ENCODE measurements at regions not wholly inside any gene's neighbourhood (a gene's known extent, or its start where the extent isn't known, plus 50 kb on each side); places are given as distances from the start of the nearest gene placed in this dataset.

DNA sequence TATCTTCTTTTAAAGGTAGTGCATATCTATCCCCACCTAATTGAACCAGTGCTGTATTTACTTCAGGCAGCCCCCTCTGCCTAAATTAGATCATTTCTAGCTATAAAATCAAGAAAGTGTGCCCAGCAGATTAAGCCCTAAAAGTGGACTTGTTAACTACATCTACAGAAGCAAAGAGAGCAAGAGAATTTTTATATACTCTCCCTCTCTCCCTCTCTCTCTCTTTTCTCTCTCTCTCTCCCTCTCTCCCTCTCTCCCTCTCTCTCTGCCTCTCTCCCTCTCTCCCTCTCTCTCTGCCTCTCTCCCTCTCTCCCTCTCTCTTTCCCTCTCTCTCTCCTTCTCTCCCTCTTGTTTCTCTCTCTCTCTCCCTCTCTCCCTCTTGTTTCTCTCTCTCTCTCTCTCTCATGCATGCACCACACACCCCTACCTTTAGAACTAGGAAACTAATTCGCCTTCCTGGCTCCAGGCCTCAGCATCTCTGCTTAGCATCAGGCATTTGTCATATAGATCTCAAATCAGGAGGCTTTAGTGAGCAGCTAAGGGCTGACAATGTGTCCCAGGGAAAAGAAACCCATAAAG, 71.4 kb downstream of the FOXA2 start:
- ChIA-PET POLR2A (interaction anchor here (0.8 to 1.3 kb wide), 2 partner anchors 17 to 110 kb away, joined by 3 read pairs; no protein-coding TSS in a partner anchor), CTCF (ENCODE audit: low intra/inter-chr PET ratio) (no interaction called here)
- FAIRE-seq, result no peak
- no peaks in the 10 kb centered on the region for H3K27me3 ChIP-seq (ENCODE audit: control insufficient read depth in 2 of 2, insufficient read depth in 2 of 2, low read length in 2 of 2)
- BruUV-seq (replicated peaks), result no TSS peak
- H3K27ac ChIP-seq (ENCODE audit: extremely low read depth, low read depth, low read length), result no peak overlapping the region
- H3K9ac ChIP-seq (ENCODE audit: insufficient read depth in 1 of 2, low read depth in 2 of 2, low read length in 2 of 2), result no peak overlapping the region
- intact Hi-C loops (cut with micrococcal nuclease), result no loop called here
- no peak overlapping the region for H3K4me3 ChIP-seq
- no peak for ATAC-seq
- peak overlapping the region; percentile 34 for H2AFZ ChIP-seq (ENCODE audit: low read depth, low read length)
- no peaks in the 10 kb centered on the region for H3K36me3 ChIP-seq (ENCODE audit: control insufficient read depth, insufficient read depth, low read length)
- no peak for DNase-seq (ENCODE audit: extremely low read depth in 1 of 4, low spot score in 3 of 4)
- H3K9me3 ChIP-seq (replicated peaks; ENCODE audit: control insufficient read depth, insufficient read depth, low read depth, low read length), result no peaks in the 10 kb centered on the region
- H3K4me1 ChIP-seq (replicated peaks in 1 of 2; ENCODE audit: control insufficient read depth in 2 of 2, insufficient read depth in 2 of 2, low read length in 2 of 2), result peaks cover 3 to 10% of the 10 kb centered on the region in 2 experiments; a peak in 3 of 5 replicates
- H3K79me2 ChIP-seq (ENCODE audit: control insufficient read depth, insufficient read depth, low read length), result no peaks in the 10 kb centered on the region
- no peaks in the 10 kb centered on the region for H3K9me1 ChIP-seq (ENCODE audit: control insufficient read depth, insufficient read depth, low read length)
- TF ChIP-seq CBX1 (IDR thresholded peaks at IDR 0.05; ENCODE audit: low read depth), result no peak
- TF ChIP-seq HMGN3 (IDR thresholded peaks at IDR 0.05; ENCODE audit: borderline replicate concordance, extremely low read depth, insufficient read length, low read depth, low read length), result no peak
- TF ChIP-seq ZBTB1 (CRISPR knock-in tag; IDR thresholded peaks at IDR 0.05; ENCODE audit: borderline replicate concordance, low read depth), result no peak
- TF ChIP-seq EP400 (IDR thresholded peaks at IDR 0.05), result no peak
- no peak for TF ChIP-seq ETS2 (tag; IDR thresholded peaks at IDR 0.05; ENCODE audit: borderline replicate concordance, poor library complexity, severe bottlenecking)
- no peak for TF ChIP-seq RAD51 (IDR thresholded peaks at IDR 0.05; ENCODE audit: borderline replicate concordance, low read depth)
- no peak for TF ChIP-seq NFXL1 (CRISPR knock-in tag; IDR thresholded peaks at IDR 0.05)
- TF ChIP-seq, protein P1, sequence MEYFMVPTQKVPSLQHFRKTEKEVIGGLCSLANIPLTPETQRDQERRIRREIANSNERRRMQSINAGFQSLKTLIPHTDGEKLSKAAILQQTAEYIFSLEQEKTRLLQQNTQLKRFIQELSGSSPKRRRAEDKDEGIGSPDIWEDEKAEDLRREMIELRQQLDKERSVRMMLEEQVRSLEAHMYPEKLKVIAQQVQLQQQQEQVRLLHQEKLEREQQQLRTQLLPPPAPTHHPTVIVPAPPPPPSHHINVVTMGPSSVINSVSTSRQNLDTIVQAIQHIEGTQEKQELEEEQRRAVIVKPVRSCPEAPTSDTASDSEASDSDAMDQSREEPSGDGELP (CRISPR knock-in tag; IDR thresholded peaks at IDR 0.05; ENCODE audit: borderline replicate concordance), result no peak
- WGBS (ENCODE audit: insufficient coverage, low coverage, missing lambda C conversion rate), result 40% methylated on average over 1 of the region's 1 CpG
- in situ Hi-C loops (cut with MboI), result no loop called here
- peak overlapping the region; percentile 49; the same call in 1 of the 2 replicates for H3K4me2 ChIP-seq (ENCODE audit: insufficient read depth, low read length)
- H4K20me1 ChIP-seq (replicated peaks; ENCODE audit: control insufficient read depth, insufficient read depth, low read length), result no peaks in the 10 kb centered on the region

Measured in K562 (cell line).